ENCODE measurements at regions not wholly inside any gene's neighbourhood (a gene's known extent, or its start where the extent isn't known, plus 50 kb on each side); places are given as distances from the start of the nearest gene placed in this dataset.

DNA sequence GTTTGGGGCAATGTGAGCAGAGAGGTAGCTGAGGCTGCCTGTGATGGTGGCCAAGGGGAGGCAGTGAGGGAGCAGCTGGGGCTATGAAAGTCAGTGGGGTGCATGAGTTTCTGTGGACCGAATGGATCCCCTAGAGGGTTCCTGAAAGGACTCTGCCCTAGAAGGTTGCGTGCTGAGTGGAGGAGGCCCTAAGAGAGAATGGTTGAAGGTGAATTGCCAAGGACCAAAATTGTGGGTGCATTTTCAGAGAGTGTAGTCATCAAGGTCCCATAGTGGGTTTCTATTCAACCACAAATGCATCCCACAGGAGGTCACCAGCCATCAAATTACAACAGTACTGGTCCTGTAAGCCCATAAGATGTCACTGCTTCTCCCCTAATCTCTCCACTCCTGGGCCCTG lies 298.3 kb downstream of the CDK5RAP2 start:
- H3K36me3 Mint-ChIP-seq (ENCODE audit: low read depth), result no peaks in the 10 kb centered on the region
- no peak overlapping the region for H3K4me3 Mint-ChIP-seq
- intact Hi-C loops (cut with micrococcal nuclease), result no loop called here
- peaks cover 2% of the 10 kb centered on the region for H3K27me3 Mint-ChIP-seq
- H3K4me1 Mint-ChIP-seq (ENCODE audit: low read depth), result no peaks in the 10 kb centered on the region
- H3K27ac Mint-ChIP-seq, result no peak overlapping the region
- no peaks in the 10 kb centered on the region for H3K9me3 Mint-ChIP-seq

- H3K4me1 Mint-ChIP-seq (ENCODE audit: low read depth), result no peaks in the 10 kb centered on the region
- no peaks in the 10 kb centered on the region for H3K36me3 Mint-ChIP-seq (ENCODE audit: low read depth)
- no peak overlapping the region for H3K27ac Mint-ChIP-seq
- no peaks in the 10 kb centered on the region for H3K9me3 Mint-ChIP-seq
- intact Hi-C loops (cut with micrococcal nuclease), result no loop called here
- no peaks in the 10 kb centered on the region for H3K27me3 Mint-ChIP-seq
- H3K4me3 Mint-ChIP-seq, result no peak overlapping the region
Measured at GRCh38 chr9:120267929-120268328, 312.0 kb downstream of the CDK5RAP2 start.

DNA sequence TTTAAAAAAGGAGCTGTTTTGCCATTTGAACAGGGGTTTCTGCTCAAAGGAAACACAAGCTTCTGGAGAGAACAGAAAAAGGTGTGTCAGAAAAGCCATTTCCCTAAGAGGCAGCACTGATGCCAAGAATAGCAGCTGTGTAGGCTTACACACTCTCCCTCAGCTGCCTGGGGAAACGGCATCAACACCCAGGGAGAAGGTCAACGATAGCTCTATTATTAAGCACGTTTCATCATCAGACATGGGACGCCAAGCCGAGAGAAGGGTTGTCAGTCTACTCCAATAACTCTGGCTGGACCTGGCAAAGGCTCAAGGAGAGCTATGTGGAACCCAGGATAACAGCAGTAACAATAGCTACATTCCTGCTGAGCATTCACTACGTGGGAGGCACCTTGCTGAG lies 314.2 kb downstream of the CDK5RAP2 start:
- H3K4me3 Mint-ChIP-seq, result no peak overlapping the region
- no peaks in the 10 kb centered on the region for H3K27me3 Mint-ChIP-seq
- H3K27ac Mint-ChIP-seq, result no peak overlapping the region
- intact Hi-C loops (cut with micrococcal nuclease), result no loop called here
- no peaks in the 10 kb centered on the region for H3K4me1 Mint-ChIP-seq (ENCODE audit: low read depth)
- H3K9me3 Mint-ChIP-seq, result no peaks in the 10 kb centered on the region
- no peaks in the 10 kb centered on the region for H3K36me3 Mint-ChIP-seq (ENCODE audit: low read depth)

DNA sequence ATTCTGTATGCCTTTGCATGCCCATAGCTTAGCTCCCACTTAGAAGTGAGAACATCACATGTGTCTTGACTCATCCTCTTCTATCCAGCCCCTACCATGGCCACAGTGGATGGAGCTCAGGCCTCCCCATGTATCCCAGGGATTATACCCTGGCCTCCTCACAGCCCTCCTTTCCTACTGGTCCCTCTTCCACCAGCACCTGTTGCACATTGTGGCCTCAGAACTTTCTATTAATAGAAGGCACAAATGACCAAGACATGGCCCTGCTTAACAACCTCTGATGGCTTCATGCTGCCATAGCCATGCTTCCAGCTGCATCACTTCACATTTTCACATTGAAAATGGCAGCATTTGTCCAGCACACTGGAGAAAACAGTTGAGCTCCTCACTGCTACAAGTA lies 315.4 kb downstream of the CDK5RAP2 start:
- Mint-ChIP-seq H3K4me1 (ENCODE audit: low read depth) (no peaks in the 10 kb centered on the region), H3K36me3 (ENCODE audit: low read depth) (no peaks in the 10 kb centered on the region), H3K27me3 (no peaks in the 10 kb centered on the region), H3K27ac (no peak overlapping the region), H3K9me3 (no peaks in the 10 kb centered on the region), H3K4me3 (no peak overlapping the region)
- intact Hi-C loops (cut with micrococcal nuclease), result no loop called here

- intact Hi-C loops (cut with micrococcal nuclease), result no loop called here
- Mint-ChIP-seq H3K36me3 (ENCODE audit: low read depth) (no peaks in the 10 kb centered on the region), H3K27ac (no peak overlapping the region), H3K4me1 (ENCODE audit: low read depth) (no peaks in the 10 kb centered on the region), H3K27me3 (peaks cover 1% of the 10 kb centered on the region), H3K4me3 (no peak overlapping the region), H3K9me3 (no peaks in the 10 kb centered on the region)
Measured at GRCh38 chr9:120263836-120264235, 316.1 kb downstream of the CDK5RAP2 start.

DNA sequence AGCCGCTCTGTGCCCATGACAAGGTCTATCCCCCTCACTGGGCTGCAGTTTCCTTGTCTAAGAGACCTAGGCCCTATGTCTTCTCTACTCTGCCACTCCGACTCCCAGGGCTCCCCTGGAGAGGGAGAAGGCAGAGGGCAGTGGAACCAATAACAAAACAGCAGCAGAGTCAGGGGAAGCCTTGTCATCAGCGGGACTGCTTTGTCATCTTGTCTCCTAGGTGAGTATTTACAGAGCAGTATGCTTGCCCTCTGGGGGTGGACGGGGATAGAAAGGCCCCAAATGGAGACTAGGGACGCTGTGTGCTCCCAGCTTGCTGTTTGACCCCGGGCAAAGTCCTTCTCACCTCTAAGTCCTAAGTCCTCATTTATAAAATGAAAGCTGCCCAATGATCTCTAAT lies 318.5 kb downstream of the CDK5RAP2 start:
- Mint-ChIP-seq H3K4me3 (no peak overlapping the region), H3K27ac (no peak overlapping the region), H3K9me3 (no peaks in the 10 kb centered on the region), H3K4me1 (ENCODE audit: low read depth) (no peaks in the 10 kb centered on the region), H3K36me3 (ENCODE audit: low read depth) (no peaks in the 10 kb centered on the region), H3K27me3 (peaks cover 1% of the 10 kb centered on the region)
- intact Hi-C loops (cut with micrococcal nuclease), result no loop called here

GRCh38 chr9:120259100-120259499 lies 320.9 kb downstream of the CDK5RAP2 start:
- Mint-ChIP-seq H3K27me3 (peaks cover 1% of the 10 kb centered on the region), H3K36me3 (ENCODE audit: low read depth) (no peaks in the 10 kb centered on the region), H3K27ac (no peak overlapping the region), H3K9me3 (no peaks in the 10 kb centered on the region), H3K4me3 (no peak overlapping the region), H3K4me1 (ENCODE audit: low read depth) (no peaks in the 10 kb centered on the region)
- intact Hi-C loops (cut with micrococcal nuclease), result no loop called here

DNA sequence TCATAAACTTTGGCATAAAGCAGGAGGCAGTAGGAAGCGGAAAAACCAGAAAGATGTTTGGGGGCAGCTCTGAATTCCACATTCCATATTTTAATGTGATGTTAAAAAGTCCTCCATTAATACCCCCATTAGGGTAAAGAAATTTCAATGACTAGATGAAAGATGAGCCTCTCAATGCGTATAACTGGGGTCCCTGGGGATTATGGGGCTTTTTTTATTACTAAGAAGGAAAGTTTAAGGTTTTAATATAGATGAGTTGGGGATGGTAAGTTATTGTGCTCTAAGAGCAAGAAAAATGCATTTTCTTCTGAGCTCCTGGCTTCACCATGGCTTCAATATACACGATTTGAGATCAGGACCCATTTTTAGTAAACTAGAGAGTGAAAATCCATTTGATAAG lies 321.9 kb downstream of the CDK5RAP2 start:
- H3K27ac Mint-ChIP-seq, result no peak overlapping the region
- H3K27me3 Mint-ChIP-seq, result peaks cover 1% of the 10 kb centered on the region
- no peaks in the 10 kb centered on the region for H3K36me3 Mint-ChIP-seq (ENCODE audit: low read depth)
- intact Hi-C loops (cut with micrococcal nuclease), result no loop called here
- H3K4me1 Mint-ChIP-seq (ENCODE audit: low read depth), result no peaks in the 10 kb centered on the region
- no peaks in the 10 kb centered on the region for H3K9me3 Mint-ChIP-seq
- no peak overlapping the region for H3K4me3 Mint-ChIP-seq

- peaks cover 3% of the 10 kb centered on the region for H3K27me3 Mint-ChIP-seq
- no peaks in the 10 kb centered on the region for H3K4me1 Mint-ChIP-seq (ENCODE audit: low read depth)
- intact Hi-C loops (cut with micrococcal nuclease), result no loop called here
- no peak overlapping the region for H3K27ac Mint-ChIP-seq
- H3K9me3 Mint-ChIP-seq, result no peaks in the 10 kb centered on the region
- no peak overlapping the region for H3K4me3 Mint-ChIP-seq
- H3K36me3 Mint-ChIP-seq (ENCODE audit: low read depth), result no peaks in the 10 kb centered on the region
Measured at GRCh38 chr9:120257483-120257882, 322.5 kb downstream of the CDK5RAP2 start.

DNA sequence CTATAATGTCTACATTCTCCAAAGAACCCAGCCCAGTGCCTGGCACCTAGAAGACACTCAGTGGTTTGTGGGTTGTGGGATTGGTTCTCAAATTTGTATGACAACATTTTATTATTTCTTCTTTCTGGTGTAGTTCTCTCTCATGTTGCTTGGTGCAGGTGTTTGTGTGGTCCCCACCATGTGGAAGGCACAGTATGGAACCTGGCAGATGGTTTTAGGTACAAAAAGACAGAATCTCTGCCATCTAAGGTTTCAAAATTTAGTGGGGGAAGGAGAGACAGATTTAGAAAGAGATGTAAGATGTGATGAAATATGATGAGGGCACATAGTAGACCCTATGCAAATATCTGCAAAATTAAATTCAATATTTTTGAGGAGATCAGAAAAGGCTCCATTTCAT lies 323.8 kb downstream of the CDK5RAP2 start:
- H3K9me3 Mint-ChIP-seq, result no peaks in the 10 kb centered on the region
- intact Hi-C loops (cut with micrococcal nuclease), result no loop called here
- peaks cover 3% of the 10 kb centered on the region for H3K27me3 Mint-ChIP-seq

DNA sequence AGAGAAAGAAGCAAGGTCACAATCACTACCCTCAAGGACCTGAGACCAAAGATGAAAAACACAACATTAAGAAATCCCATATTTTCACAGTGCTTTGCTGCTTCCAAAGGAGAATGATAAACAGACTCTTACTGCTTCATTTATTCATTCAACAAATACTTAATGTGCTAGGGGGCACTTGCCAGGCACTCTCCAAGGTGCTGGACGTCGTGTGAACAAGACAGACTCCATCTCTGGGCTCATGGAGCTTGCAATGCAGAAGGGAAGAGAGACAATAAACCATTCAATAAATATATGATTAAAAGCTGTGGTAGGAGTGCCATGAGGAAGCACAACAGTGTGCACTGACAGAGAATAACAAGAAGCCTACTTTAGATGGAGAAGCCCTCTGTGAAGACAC lies 327.7 kb downstream of the CDK5RAP2 start:
- Mint-ChIP-seq H3K4me1 (ENCODE audit: low read depth) (no peaks in the 10 kb centered on the region), H3K27me3 (peaks cover 2% of the 10 kb centered on the region), H3K4me3 (no peak overlapping the region), H3K9me3 (no peaks in the 10 kb centered on the region), H3K36me3 (ENCODE audit: low read depth) (no peaks in the 10 kb centered on the region), H3K27ac (no peak overlapping the region)
- intact Hi-C loops (cut with micrococcal nuclease), result no loop called here

More for the DNA sequence above, 323.8 kb downstream of the CDK5RAP2 start:
- no peaks in the 10 kb centered on the region for H3K36me3 Mint-ChIP-seq (ENCODE audit: low read depth)
- no peaks in the 10 kb centered on the region for H3K4me1 Mint-ChIP-seq (ENCODE audit: low read depth)
- H3K27ac Mint-ChIP-seq, result no peak overlapping the region
- no peak overlapping the region for H3K4me3 Mint-ChIP-seq

GRCh38 chr9:120242116-120242811 lies 337.7 kb downstream of the CDK5RAP2 start:
- Mint-ChIP-seq H3K36me3 (ENCODE audit: low read depth) (no peaks in the 10 kb centered on the region), H3K27ac (no peak overlapping the region), H3K27me3 (no peaks in the 10 kb centered on the region), H3K4me3 (no peak overlapping the region), H3K9me3 (no peaks in the 10 kb centered on the region), H3K4me1 (ENCODE audit: low read depth) (no peaks in the 10 kb centered on the region)
- intact Hi-C loops (cut with micrococcal nuclease), result no loop called here

DNA sequence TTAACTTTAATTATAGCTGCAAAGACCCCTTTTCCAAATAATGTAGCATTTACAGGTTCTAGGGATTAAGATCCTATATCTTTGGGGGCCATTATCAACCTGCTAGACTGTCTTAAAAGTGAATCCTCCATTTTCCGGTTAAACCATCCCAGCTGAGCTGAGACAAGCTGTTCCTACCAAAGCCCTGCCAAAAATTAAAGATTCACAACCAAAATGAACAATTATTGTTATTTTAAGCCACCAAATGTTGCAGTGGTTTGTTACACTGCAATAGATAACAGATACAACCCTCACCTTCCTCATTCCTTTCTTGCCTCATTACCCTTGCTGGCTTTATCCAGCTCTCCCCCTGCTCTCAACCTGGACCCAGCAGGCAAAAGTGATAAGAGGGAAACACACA lies 343.4 kb downstream of the CDK5RAP2 start:
- H3K36me3 Mint-ChIP-seq (ENCODE audit: low read depth), result no peaks in the 10 kb centered on the region
- no peaks in the 10 kb centered on the region for H3K27me3 Mint-ChIP-seq
- H3K9me3 Mint-ChIP-seq, result no peaks in the 10 kb centered on the region
- H3K4me3 Mint-ChIP-seq, result no peak overlapping the region
- H3K27ac Mint-ChIP-seq, result no peak overlapping the region
- intact Hi-C loops (cut with micrococcal nuclease), result no loop called here
- no peaks in the 10 kb centered on the region for H3K4me1 Mint-ChIP-seq (ENCODE audit: low read depth)

- Mint-ChIP-seq H3K9me3 (no peaks in the 10 kb centered on the region), H3K4me1 (ENCODE audit: low read depth) (no peaks in the 10 kb centered on the region), H3K27ac (no peak overlapping the region), H3K36me3 (ENCODE audit: low read depth) (no peaks in the 10 kb centered on the region), H3K27me3 (no peaks in the 10 kb centered on the region), H3K4me3 (no peak overlapping the region)
- intact Hi-C loops (cut with micrococcal nuclease), result no loop called here
Measured at GRCh38 chr9:120235081-120235480, 344.9 kb downstream of the CDK5RAP2 start.

DNA sequence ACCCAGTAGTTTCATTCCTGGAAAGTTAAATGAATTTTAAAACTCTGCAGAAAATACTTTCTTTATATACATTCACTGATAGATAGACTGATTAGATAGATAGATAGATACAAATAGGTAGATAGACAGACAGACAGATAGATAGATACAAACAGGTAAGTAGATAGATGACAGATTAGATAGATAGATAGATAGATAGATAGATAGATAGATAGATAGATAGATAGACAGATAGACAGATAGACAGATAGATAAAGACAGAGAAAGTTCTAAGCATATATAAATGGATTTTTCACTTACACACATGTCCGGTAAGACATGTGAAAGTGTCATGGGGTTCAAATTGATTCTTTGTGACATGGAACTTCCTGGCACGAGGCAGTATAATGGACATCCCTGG lies 349.7 kb downstream of the CDK5RAP2 start:
- Mint-ChIP-seq H3K27ac (no peak overlapping the region), H3K9me3 (no peaks in the 10 kb centered on the region), H3K4me1 (ENCODE audit: low read depth) (no peaks in the 10 kb centered on the region), H3K4me3 (no peak overlapping the region), H3K27me3 (no peaks in the 10 kb centered on the region), H3K36me3 (ENCODE audit: low read depth) (no peaks in the 10 kb centered on the region)
- intact Hi-C loops (cut with micrococcal nuclease), result no loop called here
